Transverse colon (tissue), 4 donors: ENCODE measurements at regions not wholly inside any gene's neighbourhood (a gene's known extent, or its start where the extent isn't known, plus 50 kb on each side); places are given as distances from the start of the nearest gene placed in this dataset.

Experiments
- DNase-seq: peaks from one replicate; pipeline ENCODE4 v3.0.0-alpha.2; 2019
- H3K27ac ChIP-seq, 4 donors: fragments of 200-600 bp; sonication (generic); 2 replicates each; pipeline ENCODE4 v1.5.1; 2016 to 2018; ENCODE audit warnings: inconsistent platforms in 4 of 4
- H3K27me3 ChIP-seq: fragments of 200-600 bp; sonication (generic); 2 replicates; pipeline ENCODE4 v1.5.1; 2017; ENCODE audit warnings: inconsistent platforms
- H3K36me3 ChIP-seq, 4 donors: fragments of 200-600 bp; sonication (generic); 2 replicates each; pipeline ENCODE4 v1.5.1; 2017 to 2019; ENCODE audit warnings: inconsistent platforms in 4 of 4
- H3K4me1 ChIP-seq, 4 donors: fragments of 200-600 bp; sonication (generic); 2 replicates each; pipeline ENCODE4 v1.5.1; 2017 to 2020; ENCODE audit warnings: inconsistent platforms in 4 of 4
- H3K4me3 ChIP-seq, 4 donors: fragments of 200-600 bp; sonication (generic); 1 replicate in 1 of 4; 2 replicates in 3 of 4; pipeline versions ENCODE4 v1.5.1 to v1.6.1; 2017 to 2019; ENCODE audit warnings: inconsistent platforms in 4 of 4
- H3K9me3 ChIP-seq, 2 donors: fragments of 200-600 bp; sonication (generic); 2 replicates each; pipeline ENCODE4 v1.5.1; 2017 to 2019; ENCODE audit warnings: inconsistent platforms in 2 of 2
- CTCF ChIP-seq, 5 experiments: fragments of 200-600 bp in 3 of 5; fragments of 450-650 bp in 2 of 5; sonication (generic) in 3 of 5; IDR thresholded peaks; 1 replicate in 2 of 5; 2 replicates in 3 of 5; pipeline ENCODE4 v1.5.1; 2016 to 2017; ENCODE audit warnings: antibody characterized with exemption in 5 of 5, inconsistent platforms in 3 of 5, mild to moderate bottlenecking in 2 of 5, moderate library complexity in 1 of 5
- EP300 ChIP-seq: sonication (generic); formaldehyde crosslinking; IDR thresholded peaks from one replicate; pipeline ENCODE4 v1.6.1; 2017; ENCODE audit warnings: antibody characterized with exemption, low read depth
- POLR2A ChIP-seq: fragments of 450-650 bp; IDR thresholded peaks from one replicate; pipeline ENCODE4 v1.6.1; 2016; ENCODE audit warnings: antibody characterized with exemption, mild to moderate bottlenecking, moderate library complexity
- POLR2AphosphoS5 ChIP-seq, 3 donors: sonication (generic); formaldehyde crosslinking; IDR thresholded peaks; one replicate each; pipeline ENCODE4 v1.6.1; 2016; ENCODE audit warnings: antibody characterized with exemption in 3 of 3
- WGBS, 2 donors: methylation state at CpG; one replicate each; pipeline ENCODE4 v1.1.5; 2018; ENCODE audit warnings: low coverage in 1 of 2; 5-methylcytosine and 5-hydroxymethylcytosine counted together
- in situ Hi-C, 4 donors: fragments of 200-750 bp; cut with MboI; loops; one replicate each; pipeline versions ENCODE4 v1.15.0 to v1.15.1; 2017; ENCODE audit warnings: low sequenced_read_pairs in 3 of 4, low pct_ligation_motif_present in 1 of 4, low pct_unique_long_range_greater_than_20kb in 1 of 4
- intact Hi-C: fragments of 100-400 bp; cut with DNase I; formaldehyde crosslinking; loops from one replicate; pipeline ENCODE4 v1.15.1; 2023; ENCODE audit warnings: low total_unique reads

DNA sequence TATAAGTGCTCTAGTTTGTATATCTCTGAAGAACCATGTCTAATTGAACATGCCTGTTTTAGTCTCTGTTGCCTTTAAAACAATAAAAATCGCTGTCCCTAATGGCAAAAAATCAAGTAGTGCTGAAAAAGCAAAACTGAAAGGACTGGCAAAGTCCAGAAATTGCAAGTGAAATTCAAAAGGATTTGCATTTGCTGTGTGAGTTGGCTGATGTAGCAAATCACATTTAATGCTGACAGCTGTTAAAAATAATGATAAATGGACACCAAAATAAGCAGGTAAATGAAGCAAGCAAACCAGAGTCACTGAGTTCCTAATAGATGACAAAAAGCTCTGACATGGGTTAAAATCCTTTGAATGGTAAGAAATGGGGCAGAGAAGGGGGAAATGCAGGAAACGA is 874.1 kb downstream of the GRM8 start:
- in situ Hi-C loops (no loop called here), intact Hi-C loops (no loop called here)
- Histone ChIP-seq H3K4me3 (no peak overlapping the region), H3K27me3 (no peaks in the 10 kb centered on the region), H3K36me3 (no peaks in the 10 kb centered on the region), H3K9me3 (no peaks in the 10 kb centered on the region), H3K27ac (no peak overlapping the region), H3K4me1 (no peaks in the 10 kb centered on the region)
- DNase-seq, result no peak
- 32 to 47% methylated on average over 2 of the region's 2 CpGs for WGBS, 2 donors
- no peak for TF ChIP-seq POLR2AphosphoS5 (IDR thresholded peaks at IDR 0.05)
- TF ChIP-seq CTCF (IDR thresholded peaks at IDR 0.05), result no peak
- TF ChIP-seq POLR2A, result no peak
- no peak for TF ChIP-seq EP300

- no peak overlapping the region for H3K4me3 ChIP-seq
- H3K9me3 ChIP-seq, result no peaks in the 10 kb centered on the region
- no peaks in the 10 kb centered on the region for H3K4me1 ChIP-seq
- no peaks in the 10 kb centered on the region for H3K36me3 ChIP-seq
- in situ Hi-C loops, result no loop called here
- no peak overlapping the region for H3K27ac ChIP-seq
- 88 to 89% methylated on average over 1 of the region's 1 CpG for WGBS, 2 donors
- no peaks in the 10 kb centered on the region for H3K27me3 ChIP-seq
- TF ChIP-seq CTCF (IDR thresholded peaks at IDR 0.05), result no peak
- no peak for TF ChIP-seq EP300
- TF ChIP-seq POLR2AphosphoS5 (IDR thresholded peaks at IDR 0.05), result no peak
- no peak for TF ChIP-seq POLR2A
- intact Hi-C loops, result no loop called here
- no peak for DNase-seq
Observed at GRCh38 chr7:126370038-126370668, 882.6 kb downstream of the GRM8 start.

GRCh38 chr7:126362746-126363145 is 890.0 kb downstream of the GRM8 start:
- Histone ChIP-seq H3K9me3 (no peaks in the 10 kb centered on the region), H3K4me3 (no peak overlapping the region), H3K36me3 (no peaks in the 10 kb centered on the region), H3K27me3 (no peaks in the 10 kb centered on the region), H3K4me1 (no peaks in the 10 kb centered on the region), H3K27ac (no peak overlapping the region)
- 58% methylated on average over 1 of the region's 1 CpG; no CpG with 5 or more reads in 1 of the 2 donors for WGBS, 2 donors
- intact Hi-C loops (no loop called here), in situ Hi-C loops (no loop called here)
- DNase-seq, result no peak
- no peak for TF ChIP-seq POLR2A
- no peak for TF ChIP-seq POLR2AphosphoS5 (IDR thresholded peaks at IDR 0.05)
- no peak for TF ChIP-seq EP300
- no peak for TF ChIP-seq CTCF (IDR thresholded peaks at IDR 0.05)

DNA sequence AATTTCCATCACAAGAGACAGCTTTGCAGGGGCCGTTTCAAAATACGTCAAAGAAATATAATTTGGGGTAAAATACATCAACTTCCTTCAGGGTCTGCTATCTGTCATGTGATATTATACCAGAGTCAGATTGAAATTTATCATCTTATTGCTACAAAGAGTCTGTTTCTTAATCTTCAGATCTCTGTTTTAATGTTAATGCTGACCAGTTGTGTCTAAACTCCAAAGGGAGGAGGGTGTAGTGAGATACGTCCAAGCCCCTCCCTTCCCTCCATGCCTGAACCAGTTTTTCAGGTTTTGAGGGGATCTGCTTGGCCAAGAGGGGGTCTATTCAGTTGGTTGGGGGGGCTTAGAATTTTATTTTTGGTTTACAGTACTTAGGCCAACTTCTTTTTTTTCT is 891.6 kb downstream of the GRM8 start:
- in situ Hi-C loops, result no loop called here
- H3K27me3 ChIP-seq, result no peaks in the 10 kb centered on the region
- WGBS, 2 donors, result 70% methylated on average over 3 of the region's 3 CpGs; no CpG with 5 or more reads in 1 of the 2 donors

More for the DNA sequence above, 891.6 kb downstream of the GRM8 start:
- no peak overlapping the region for H3K4me3 ChIP-seq
- no peaks in the 10 kb centered on the region for H3K9me3 ChIP-seq
- no peaks in the 10 kb centered on the region for H3K4me1 ChIP-seq
- TF ChIP-seq EP300 (no peak), POLR2AphosphoS5 (IDR thresholded peaks at IDR 0.05) (no peak), CTCF (IDR thresholded peaks at IDR 0.05) (no peak), POLR2A (no peak)
- no peak for DNase-seq
- H3K36me3 ChIP-seq, result no peaks in the 10 kb centered on the region
- H3K27ac ChIP-seq, result no peak overlapping the region
- intact Hi-C loops, result no loop called here
